ENCODE measurements at regions not wholly inside any gene's neighbourhood (a gene's known extent, or its start where the extent isn't known, plus 50 kb on each side); places are given as distances from the start of the nearest gene placed in this dataset.

- Histone ChIP-seq H3K27me3 (ENCODE audit: control insufficient read depth, insufficient read depth, low read length) (no peaks in the 10 kb centered on the region), H3K9ac (ENCODE audit: low read length) (no peak overlapping the region), H3K36me3 (ENCODE audit: control insufficient read depth, low read depth, low read length) (no peaks in the 10 kb centered on the region), H3K9me3 (ENCODE audit: control insufficient read depth, low read depth, low read length) (no peaks in the 10 kb centered on the region), H3K4me1 (ENCODE audit: control insufficient read depth, low read depth, low read length) (peaks cover 9% of the 10 kb centered on the region), H3K4me3 (ENCODE audit: low read length) (no peak overlapping the region), H3K27ac (ENCODE audit: low read length) (no peak overlapping the region)
These were observed 166.9 kb upstream of the KLF3 start for GRCh38 chr4:38497121-38497520.

GRCh38 chr4:38499101-38499500 lies 164.9 kb upstream of the KLF3 start:
- Histone ChIP-seq H3K9me3 (ENCODE audit: control insufficient read depth, low read depth, low read length) (no peaks in the 10 kb centered on the region), H3K4me3 (ENCODE audit: low read length) (no peak overlapping the region), H3K9ac (ENCODE audit: low read length) (no peak overlapping the region), H3K36me3 (ENCODE audit: control insufficient read depth, low read depth, low read length) (no peaks in the 10 kb centered on the region), H3K27me3 (ENCODE audit: control insufficient read depth, insufficient read depth, low read length) (no peaks in the 10 kb centered on the region), H3K27ac (ENCODE audit: low read length) (no peak overlapping the region), H3K4me1 (ENCODE audit: control insufficient read depth, low read depth, low read length) (peaks cover 8% of the 10 kb centered on the region)

DNA sequence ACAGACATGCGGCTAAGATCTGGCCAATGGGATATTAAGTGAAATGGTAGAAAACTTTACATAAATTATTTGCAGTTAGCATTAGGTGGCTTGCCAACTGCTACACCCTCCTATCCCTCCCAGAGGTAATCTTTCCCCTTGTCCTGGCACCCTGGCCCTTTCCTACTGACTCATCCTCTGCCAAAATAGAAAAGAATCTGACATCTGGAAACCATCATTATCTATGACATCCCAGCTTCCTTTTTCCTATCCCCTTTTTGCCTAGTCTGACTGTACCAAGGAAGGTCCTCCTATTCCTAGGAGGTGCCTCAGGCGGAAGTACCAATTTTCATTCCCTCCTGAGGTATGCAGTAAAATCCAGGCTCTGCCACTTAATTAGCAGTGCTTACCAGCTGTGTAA lies 163.6 kb upstream of the KLF3 start:
- H3K4me3 ChIP-seq (ENCODE audit: low read length), result no peak overlapping the region
- no peaks in the 10 kb centered on the region for H3K27me3 ChIP-seq (ENCODE audit: control insufficient read depth, insufficient read depth, low read length)
- no peak overlapping the region for H3K9ac ChIP-seq (ENCODE audit: low read length)
- H3K9me3 ChIP-seq (ENCODE audit: control insufficient read depth, low read depth, low read length), result no peaks in the 10 kb centered on the region
- H3K36me3 ChIP-seq (ENCODE audit: control insufficient read depth, low read depth, low read length), result no peaks in the 10 kb centered on the region
- peaks cover 4% of the 10 kb centered on the region for H3K4me1 ChIP-seq (ENCODE audit: control insufficient read depth, low read depth, low read length)
- H3K27ac ChIP-seq (ENCODE audit: low read length), result no peak overlapping the region

GRCh38 chr4:38501698-38502097 lies 162.3 kb upstream of the KLF3 start:
- H3K4me3 ChIP-seq (ENCODE audit: low read length), result no peak overlapping the region
- no peaks in the 10 kb centered on the region for H3K4me1 ChIP-seq (ENCODE audit: control insufficient read depth, low read depth, low read length)
- no peak overlapping the region for H3K27ac ChIP-seq (ENCODE audit: low read length)
- no peaks in the 10 kb centered on the region for H3K9me3 ChIP-seq (ENCODE audit: control insufficient read depth, low read depth, low read length)
- H3K27me3 ChIP-seq (ENCODE audit: control insufficient read depth, insufficient read depth, low read length), result no peaks in the 10 kb centered on the region
- no peak overlapping the region for H3K9ac ChIP-seq (ENCODE audit: low read length)
- no peaks in the 10 kb centered on the region for H3K36me3 ChIP-seq (ENCODE audit: control insufficient read depth, low read depth, low read length)

GRCh38 chr4:38503689-38504395 lies 160.2 kb upstream of the KLF3 start:
- Histone ChIP-seq H3K36me3 (ENCODE audit: control insufficient read depth, low read depth, low read length) (no peaks in the 10 kb centered on the region), H3K9ac (ENCODE audit: low read length) (no peak overlapping the region), H3K9me3 (ENCODE audit: control insufficient read depth, low read depth, low read length) (no peaks in the 10 kb centered on the region), H3K4me3 (ENCODE audit: low read length) (no peak overlapping the region), H3K4me1 (ENCODE audit: control insufficient read depth, low read depth, low read length) (no peaks in the 10 kb centered on the region), H3K27ac (ENCODE audit: low read length) (no peak overlapping the region), H3K27me3 (ENCODE audit: control insufficient read depth, insufficient read depth, low read length) (no peaks in the 10 kb centered on the region)

DNA sequence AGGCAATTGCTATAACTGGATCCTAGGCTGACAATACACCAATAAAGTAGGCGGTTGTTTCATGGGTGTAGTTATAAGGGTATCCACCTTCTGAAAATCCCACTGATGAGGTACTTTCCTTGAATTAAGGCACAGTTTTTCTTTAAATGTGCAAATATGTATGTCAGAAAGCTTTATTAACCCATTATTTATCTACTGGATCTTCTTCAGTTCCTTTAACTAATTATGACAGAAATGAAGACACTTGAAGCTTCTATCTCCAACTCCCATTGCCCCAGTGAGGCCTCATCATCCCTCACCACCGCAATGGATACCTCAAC lies 159.6 kb upstream of the KLF3 start:
- no peak overlapping the region for H3K27ac ChIP-seq (ENCODE audit: low read length)
- no peaks in the 10 kb centered on the region for H3K27me3 ChIP-seq (ENCODE audit: control insufficient read depth, insufficient read depth, low read length)

DNA sequence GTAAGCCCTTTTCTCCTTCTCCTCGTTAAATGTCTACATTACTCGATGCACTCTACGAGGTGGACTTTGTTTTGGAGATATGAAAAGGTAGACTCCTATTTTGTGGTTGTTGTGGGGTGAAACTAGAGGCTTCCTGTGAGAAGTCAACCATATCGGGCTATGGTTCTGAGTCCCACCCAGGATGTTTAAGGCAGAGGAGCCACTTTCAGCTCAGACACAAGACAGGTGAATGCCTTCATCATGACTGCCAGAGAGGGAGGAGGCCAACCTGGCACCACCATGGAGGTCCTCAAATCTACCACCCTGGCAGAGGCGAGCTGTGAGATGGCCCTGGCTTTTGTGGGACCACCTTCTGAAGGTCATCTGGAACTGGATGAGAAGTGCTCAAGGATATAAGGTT lies 154.4 kb upstream of the KLF3 start:
- H3K9ac ChIP-seq (ENCODE audit: low read length), result no peak overlapping the region
- no peaks in the 10 kb centered on the region for H3K36me3 ChIP-seq (ENCODE audit: control insufficient read depth, low read depth, low read length)
- peaks cover 11% of the 10 kb centered on the region for H3K4me1 ChIP-seq (ENCODE audit: control insufficient read depth, low read depth, low read length)
- H3K4me3 ChIP-seq (ENCODE audit: low read length), result no peak overlapping the region
- no peaks in the 10 kb centered on the region for H3K27me3 ChIP-seq (ENCODE audit: control insufficient read depth, insufficient read depth, low read length)
- no peak overlapping the region for H3K27ac ChIP-seq (ENCODE audit: low read length)
- no peaks in the 10 kb centered on the region for H3K9me3 ChIP-seq (ENCODE audit: control insufficient read depth, low read depth, low read length)

More for the DNA sequence above, 159.6 kb upstream of the KLF3 start:
- Histone ChIP-seq H3K9ac (ENCODE audit: low read length) (no peak overlapping the region), H3K4me3 (ENCODE audit: low read length) (no peak overlapping the region), H3K9me3 (ENCODE audit: control insufficient read depth, low read depth, low read length) (no peaks in the 10 kb centered on the region), H3K4me1 (ENCODE audit: control insufficient read depth, low read depth, low read length) (no peaks in the 10 kb centered on the region), H3K36me3 (ENCODE audit: control insufficient read depth, low read depth, low read length) (no peaks in the 10 kb centered on the region)

DNA sequence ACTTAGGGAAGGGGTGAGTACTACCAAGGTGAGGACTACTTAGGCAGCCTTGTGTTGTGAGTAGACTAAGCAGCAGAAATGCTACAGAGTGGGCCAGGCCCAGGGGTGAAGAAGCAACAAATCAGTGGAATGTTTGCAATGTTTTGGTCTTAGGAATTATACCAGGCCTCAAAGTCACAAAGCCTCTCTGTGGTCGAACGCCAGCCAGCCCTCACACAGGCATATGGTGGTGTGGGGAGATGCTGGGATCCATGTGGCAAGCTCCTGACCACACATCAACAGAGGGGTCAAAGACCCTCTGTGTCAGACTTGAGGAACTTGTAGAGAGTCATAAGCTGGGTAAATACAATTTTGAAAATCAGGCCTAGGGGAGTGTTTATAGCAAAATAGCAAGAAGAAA lies 153.8 kb upstream of the KLF3 start:
- Histone ChIP-seq H3K4me1 (ENCODE audit: control insufficient read depth, low read depth, low read length) (peaks cover 11% of the 10 kb centered on the region), H3K36me3 (ENCODE audit: control insufficient read depth, low read depth, low read length) (no peaks in the 10 kb centered on the region), H3K4me3 (ENCODE audit: low read length) (no peak overlapping the region), H3K9ac (ENCODE audit: low read length) (no peak overlapping the region), H3K27ac (ENCODE audit: low read length) (no peak overlapping the region), H3K9me3 (ENCODE audit: control insufficient read depth, low read depth, low read length) (no peaks in the 10 kb centered on the region), H3K27me3 (ENCODE audit: control insufficient read depth, insufficient read depth, low read length) (no peaks in the 10 kb centered on the region)

GRCh38 chr4:38511702-38512101 lies 152.3 kb upstream of the KLF3 start:
- Histone ChIP-seq H3K9me3 (ENCODE audit: control insufficient read depth, low read depth, low read length) (no peaks in the 10 kb centered on the region), H3K4me3 (ENCODE audit: low read length) (no peak overlapping the region), H3K27ac (ENCODE audit: low read length) (no peak overlapping the region), H3K9ac (ENCODE audit: low read length) (no peak overlapping the region), H3K27me3 (ENCODE audit: control insufficient read depth, insufficient read depth, low read length) (no peaks in the 10 kb centered on the region), H3K36me3 (ENCODE audit: control insufficient read depth, low read depth, low read length) (no peaks in the 10 kb centered on the region), H3K4me1 (ENCODE audit: control insufficient read depth, low read depth, low read length) (peaks cover 11% of the 10 kb centered on the region)

DNA sequence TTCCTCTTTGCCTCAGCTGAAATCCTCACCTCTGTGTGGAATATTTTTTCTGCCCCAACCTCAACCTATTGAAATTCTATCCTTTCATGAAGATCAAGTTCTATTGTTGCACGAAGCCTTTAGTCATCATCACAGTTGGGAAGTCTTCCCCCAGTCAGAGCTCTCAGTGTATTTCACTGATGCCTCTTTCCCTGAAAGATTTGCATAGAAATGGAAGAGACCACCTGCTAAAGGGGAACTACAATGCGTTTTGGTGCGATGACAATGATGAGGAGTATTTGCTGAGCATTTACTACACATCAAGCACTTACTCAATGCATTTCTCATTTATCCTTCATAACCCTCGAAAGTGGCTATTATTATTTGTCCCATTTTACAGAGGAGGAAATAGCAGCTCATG lies 151.2 kb upstream of the KLF3 start:
- H3K9me3 ChIP-seq (ENCODE audit: control insufficient read depth, low read depth, low read length), result no peaks in the 10 kb centered on the region
- H3K27ac ChIP-seq (ENCODE audit: low read length), result no peak overlapping the region
- H3K36me3 ChIP-seq (ENCODE audit: control insufficient read depth, low read depth, low read length), result no peaks in the 10 kb centered on the region
- no peak overlapping the region for H3K9ac ChIP-seq (ENCODE audit: low read length)
- no peak overlapping the region for H3K4me3 ChIP-seq (ENCODE audit: low read length)
- peaks cover 18% of the 10 kb centered on the region for H3K4me1 ChIP-seq (ENCODE audit: control insufficient read depth, low read depth, low read length)
- H3K27me3 ChIP-seq (ENCODE audit: control insufficient read depth, insufficient read depth, low read length), result no peaks in the 10 kb centered on the region

DNA sequence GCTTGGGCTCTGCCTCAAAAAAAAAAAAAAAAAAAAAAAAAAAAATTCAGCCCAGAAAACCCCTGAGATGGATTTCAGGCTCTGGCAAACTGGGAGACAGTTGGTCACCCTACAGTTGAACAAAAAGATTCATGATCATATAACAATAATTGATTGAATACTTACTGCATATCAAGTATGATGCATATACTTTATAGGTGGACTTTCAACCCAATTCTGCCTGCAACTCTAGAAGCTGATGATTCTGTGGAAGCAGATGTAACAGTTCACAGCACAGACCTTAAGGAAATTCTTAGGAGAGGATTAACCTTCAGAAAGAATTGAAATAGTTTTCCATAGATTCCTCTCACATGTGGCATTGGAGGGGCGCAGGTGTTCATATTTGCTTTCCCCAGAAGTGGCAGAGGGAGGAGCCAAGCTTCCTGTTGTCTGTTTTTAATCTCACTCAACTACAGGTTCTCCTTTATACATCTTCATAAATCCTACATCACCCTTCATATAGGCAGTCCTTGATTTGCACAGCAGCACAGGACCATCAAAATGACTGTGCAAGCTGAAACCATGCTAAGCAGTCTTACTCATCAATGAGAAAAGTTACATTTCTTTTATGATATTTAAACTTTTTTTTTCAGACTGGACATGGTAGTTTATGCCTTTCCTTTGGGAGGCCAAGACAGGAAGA lies 149.4 kb upstream of the KLF3 start:
- Histone ChIP-seq H3K9ac (ENCODE audit: low read length) (no peak overlapping the region), H3K27me3 (ENCODE audit: control insufficient read depth, insufficient read depth, low read length) (no peaks in the 10 kb centered on the region), H3K36me3 (ENCODE audit: control insufficient read depth, low read depth, low read length) (no peaks in the 10 kb centered on the region), H3K27ac (ENCODE audit: low read length) (no peak overlapping the region), H3K9me3 (ENCODE audit: control insufficient read depth, low read depth, low read length) (no peaks in the 10 kb centered on the region), H3K4me3 (ENCODE audit: low read length) (no peak overlapping the region), H3K4me1 (ENCODE audit: control insufficient read depth, low read depth, low read length) (peaks cover 18% of the 10 kb centered on the region)

GRCh38 chr4:38516190-38516589 lies 147.8 kb upstream of the KLF3 start:
- no peak overlapping the region for H3K4me3 ChIP-seq (ENCODE audit: low read length)
- no peaks in the 10 kb centered on the region for H3K9me3 ChIP-seq (ENCODE audit: control insufficient read depth, low read depth, low read length)
- H3K27me3 ChIP-seq (ENCODE audit: control insufficient read depth, insufficient read depth, low read length), result no peaks in the 10 kb centered on the region
- H3K36me3 ChIP-seq (ENCODE audit: control insufficient read depth, low read depth, low read length), result no peaks in the 10 kb centered on the region
- H3K9ac ChIP-seq (ENCODE audit: low read length), result no peak overlapping the region
- no peak overlapping the region for H3K27ac ChIP-seq (ENCODE audit: low read length)
- H3K4me1 ChIP-seq (ENCODE audit: control insufficient read depth, low read depth, low read length), result peaks cover 18% of the 10 kb centered on the region

Data from iPS-18a (cell line).